NCI-H446 treated with DMSO at 0.1 percent for 48 hours (cell line): ENCODE measurements at regions not wholly inside any gene's neighbourhood (a gene's known extent, or its start where the extent isn't known, plus 50 kb on each side); places are given as distances from the start of the nearest gene placed in this dataset.
"Not testable (repeated sequence)": the region's sequence is repeated elsewhere in the genome, so short reads cannot be mapped to it uniquely, and the experiment has no call there.

Source experiments
- DNase-seq: peaks from one replicate; lab custom pipeline; 2025; lab: John Stamatoyannopoulos, UW

DNA sequence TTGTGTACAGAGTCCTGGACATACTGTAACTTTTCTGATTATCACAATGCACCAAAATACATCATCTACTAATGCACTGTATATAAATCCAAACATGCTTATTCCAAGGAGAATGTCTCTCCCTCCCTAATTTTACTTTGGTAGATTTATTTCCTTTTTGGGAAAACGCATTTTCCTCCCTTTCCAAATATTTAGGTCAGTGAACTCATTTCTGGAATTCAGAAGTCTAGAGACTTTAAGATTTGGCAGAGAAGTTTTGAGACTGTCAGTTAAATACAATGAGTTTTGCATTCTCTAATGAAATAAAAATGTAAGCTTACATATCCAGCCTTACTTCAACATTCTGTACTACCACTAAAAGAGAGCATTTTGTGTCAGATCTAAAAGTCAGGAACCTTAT lies 165.8 kb upstream of the EDNRB start:
- no peak for DNase-seq

DNA sequence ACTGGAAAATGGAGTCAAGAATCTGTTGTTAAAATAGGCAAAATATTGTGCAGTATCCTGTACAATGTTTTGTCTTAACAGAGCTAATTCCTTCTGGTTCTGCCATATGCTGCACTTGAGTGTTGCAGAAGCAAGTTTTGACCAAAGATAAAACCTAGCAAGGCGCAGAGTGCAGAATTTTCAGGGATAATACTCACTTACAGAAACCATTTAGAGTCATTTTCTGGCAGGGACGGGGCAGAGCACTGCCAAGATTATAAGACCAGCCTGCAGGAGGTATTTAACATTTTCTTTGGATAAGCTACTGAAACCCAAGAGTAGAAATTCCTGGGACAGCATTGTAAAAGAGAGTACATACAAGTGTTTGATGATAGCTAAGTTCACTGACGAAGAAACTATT lies 159.5 kb upstream of the EDNRB start:
- DNase-seq, result no peak

DNA sequence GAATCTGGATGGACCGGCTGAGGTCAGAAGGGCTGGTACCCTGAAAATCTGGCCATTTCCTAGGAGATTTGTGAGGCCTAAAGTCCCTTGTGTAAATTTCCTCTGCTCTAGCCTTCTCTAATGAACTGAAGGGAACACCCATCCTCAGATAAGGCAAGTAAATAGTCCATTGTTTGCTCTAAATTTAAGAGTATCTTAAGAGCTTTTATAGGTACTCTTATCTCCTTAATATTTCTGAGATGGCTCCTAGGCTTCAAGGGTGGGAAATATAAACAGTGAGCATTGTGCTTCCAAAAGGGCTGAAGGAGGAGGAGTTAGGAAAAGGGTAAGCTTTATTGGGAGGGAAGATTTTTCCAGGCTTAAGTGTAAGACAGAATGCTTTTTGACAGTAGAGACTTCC lies 148.7 kb upstream of the EDNRB start:
- no peak for DNase-seq

DNA sequence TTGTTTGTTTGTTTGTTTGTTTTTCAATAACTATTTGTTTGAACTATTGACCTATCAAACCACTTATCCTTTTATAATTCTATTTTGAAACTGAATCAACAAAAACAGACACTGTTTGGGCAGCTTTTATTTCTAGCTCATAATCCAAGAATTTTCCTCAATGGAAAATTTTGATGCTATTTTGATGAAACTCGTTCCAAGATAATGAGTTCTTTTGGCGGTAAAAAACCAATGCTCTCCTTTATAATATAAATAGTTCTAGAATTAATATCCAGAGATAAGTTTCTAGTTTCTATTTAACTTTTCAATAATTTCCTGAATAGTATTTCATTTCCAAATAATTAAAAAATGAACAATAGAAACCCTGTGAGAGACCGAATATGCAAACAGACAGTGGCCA lies 146.5 kb upstream of the EDNRB start:
- no peak for DNase-seq

DNA sequence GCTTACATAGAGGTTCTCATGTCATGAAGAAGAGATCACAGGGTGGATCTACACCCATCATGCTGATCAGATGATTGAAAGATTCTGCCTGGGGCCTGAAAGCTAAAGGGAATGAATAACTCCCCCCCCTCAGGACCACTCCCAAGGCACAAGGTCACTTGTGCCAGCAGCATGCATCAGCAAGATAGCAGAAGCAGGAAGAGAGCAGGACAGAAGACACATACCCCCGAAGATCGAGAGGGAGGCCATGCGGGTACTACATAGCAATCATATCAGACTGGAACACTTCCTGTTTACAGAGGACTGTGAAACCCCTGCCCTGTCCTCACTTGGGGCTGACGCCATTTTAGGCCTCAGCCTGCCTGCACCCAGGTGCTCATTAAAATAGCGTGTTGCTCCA lies 143.2 kb upstream of the EDNRB start:
- DNase-seq, result no peak

DNA sequence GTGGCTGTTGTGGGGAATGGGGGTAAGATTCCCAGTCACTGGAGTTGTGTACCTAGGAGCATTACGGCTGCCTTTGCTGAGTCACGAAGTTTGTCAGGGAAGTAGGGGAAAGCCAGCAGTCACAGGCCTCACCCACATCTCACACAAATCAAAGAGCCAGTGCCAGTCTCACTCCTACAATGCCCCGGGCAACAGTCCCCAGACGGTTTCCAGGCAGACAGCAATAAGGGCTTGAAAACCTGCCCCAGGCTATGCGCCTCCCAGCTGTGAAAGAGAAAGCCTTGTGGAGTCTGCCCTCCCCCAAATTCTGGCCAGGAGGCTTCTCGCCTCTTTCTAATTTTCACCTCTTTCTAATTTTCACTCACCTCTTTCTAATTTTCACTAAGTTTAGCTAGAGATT lies 142.3 kb upstream of the EDNRB start:
- DNase-seq, result no peak

DNA sequence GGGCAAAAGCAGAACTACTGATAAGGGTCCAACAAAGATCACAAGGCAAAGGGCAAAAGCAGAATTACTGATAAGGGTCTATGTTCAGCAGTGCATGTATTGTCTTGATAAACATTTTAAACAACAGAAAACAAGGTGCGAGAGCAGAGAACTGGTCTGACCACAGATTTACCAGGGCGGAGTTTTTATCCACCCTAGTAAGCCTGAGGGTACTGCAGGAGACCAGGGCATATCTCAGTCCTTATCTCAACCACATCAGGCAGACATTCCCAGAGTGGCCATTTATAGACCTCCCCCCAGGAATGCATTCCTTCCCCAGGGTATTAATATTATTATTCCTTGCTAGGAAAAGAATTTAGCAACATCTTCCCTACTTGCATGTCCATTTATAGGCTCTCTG lies 138.2 kb upstream of the EDNRB start:
- not testable (repeated sequence) for DNase-seq

DNA sequence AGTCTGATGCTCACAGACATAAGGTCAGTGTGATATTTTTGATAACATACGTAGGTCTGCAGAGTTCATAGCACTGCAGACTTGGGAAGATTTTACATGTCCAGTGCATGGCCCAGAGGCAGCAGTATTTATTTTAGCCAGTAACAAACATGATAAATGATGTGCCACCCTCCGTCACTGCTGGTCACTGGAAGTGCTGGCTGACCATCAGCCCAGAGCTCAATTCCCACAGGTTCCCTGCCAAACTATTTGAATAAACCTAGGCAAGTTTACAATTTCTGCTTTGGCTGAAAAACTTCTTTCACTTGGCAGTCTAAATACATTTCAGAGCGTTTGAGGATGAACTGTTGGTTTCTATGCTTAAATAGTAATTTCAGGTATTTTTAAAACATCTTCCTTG lies 135.5 kb upstream of the EDNRB start:
- DNase-seq, result no peak

DNA sequence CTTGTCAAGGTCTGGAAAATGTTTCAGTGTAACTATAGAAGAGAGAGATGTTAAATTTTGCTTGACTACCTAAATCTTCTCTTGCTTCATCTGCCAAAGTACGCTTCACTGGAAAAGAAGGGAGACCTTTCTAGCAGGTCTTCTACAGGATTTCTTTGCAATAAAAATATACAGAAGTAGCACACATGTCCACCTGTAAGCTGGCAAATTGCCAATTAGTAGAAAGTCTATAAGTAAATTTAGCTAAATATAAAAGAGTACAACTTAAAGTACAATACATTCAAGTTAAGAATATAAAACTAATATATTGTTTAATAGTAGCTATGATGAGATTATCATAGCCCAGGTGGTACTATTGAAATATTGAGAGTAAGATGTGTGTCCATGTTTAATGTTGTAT lies 128.5 kb upstream of the EDNRB start:
- no peak for DNase-seq

DNA sequence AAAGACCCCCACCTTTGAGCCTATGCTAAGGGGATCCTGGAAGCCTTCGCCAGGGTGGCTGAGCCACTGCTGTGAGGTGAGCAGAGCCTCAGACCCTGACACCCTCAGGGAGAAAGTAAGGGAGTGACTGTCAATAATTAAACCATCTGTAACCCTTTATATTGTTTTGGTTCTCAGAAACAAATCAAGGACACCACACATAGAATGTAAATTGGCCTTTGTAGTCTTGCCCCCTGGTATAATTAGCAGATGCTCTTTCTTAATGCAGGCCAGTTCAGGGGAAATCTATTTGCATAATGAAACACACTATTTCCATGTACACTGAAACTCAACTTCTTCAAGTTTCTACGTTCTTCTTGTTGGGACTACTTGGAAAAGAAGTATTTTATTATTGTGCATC lies 127.7 kb upstream of the EDNRB start:
- no peak for DNase-seq

DNA sequence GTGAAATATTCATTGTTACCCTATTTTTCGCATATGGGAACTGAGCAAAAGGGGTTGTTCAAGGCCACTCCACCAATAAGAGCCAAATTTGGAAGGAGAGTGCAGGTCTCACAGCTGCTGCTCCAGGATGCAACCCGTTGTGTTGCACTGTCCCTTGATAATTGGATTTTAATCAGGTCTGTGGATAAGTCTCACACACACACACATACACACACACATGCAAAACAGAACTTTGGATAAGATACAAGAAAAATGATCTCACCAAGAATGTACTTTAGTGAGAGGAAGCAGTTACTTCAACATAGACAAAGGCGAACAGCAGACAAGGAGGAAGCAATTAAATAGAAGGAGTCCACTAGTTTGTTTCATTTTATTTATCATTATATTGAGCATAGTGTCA lies 127.3 kb upstream of the EDNRB start:
- no peak for DNase-seq

DNA sequence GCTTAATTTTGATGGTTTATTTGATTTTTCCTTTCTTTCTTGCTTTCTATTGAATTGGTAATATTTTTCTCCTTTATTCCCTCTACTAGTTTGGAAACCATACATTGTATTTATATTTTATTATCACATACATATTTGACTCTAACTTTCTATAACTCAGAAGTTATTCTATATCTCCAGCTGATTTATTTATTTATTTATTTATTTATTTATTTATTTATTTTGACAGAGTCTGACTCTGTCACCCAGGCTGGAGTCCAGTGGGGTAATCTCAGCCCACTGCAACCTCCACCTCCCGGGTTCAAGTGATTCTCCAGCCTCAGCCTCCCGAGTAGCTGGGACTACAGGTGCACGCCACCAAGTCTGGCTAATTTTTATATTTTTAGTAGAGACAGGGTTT lies 122.7 kb upstream of the EDNRB start:
- DNase-seq, result not testable (repeated sequence)

DNA sequence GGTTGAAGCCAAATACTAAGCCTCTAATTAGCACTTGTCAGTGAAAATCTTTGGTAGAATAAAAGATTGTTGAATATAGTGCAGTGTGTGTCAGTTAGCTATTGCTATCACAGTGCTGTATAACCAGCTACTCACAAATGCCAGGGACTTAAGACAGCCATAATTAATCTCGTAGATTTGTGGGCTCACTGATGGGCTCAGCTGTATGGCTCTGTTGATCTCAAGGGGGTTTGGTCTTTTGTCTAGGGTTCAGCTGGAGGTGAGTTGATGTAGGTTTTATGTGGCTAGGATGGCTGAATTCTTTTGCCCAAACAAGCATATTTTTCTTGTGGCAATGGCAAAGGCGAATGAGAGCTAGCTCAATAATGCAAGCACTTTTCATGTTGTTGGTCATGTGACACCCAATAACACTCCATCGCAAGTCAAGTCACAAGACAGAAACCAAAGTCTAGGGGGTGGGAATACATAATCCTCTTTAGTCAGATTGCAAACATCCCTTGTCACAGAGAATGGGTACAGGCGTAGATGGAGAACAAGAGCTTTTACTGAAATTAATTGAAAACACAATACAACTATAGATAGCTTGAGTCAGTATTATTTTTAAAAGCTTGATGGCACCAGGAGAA lies 121.7 kb upstream of the EDNRB start:
- no peak for DNase-seq

DNA sequence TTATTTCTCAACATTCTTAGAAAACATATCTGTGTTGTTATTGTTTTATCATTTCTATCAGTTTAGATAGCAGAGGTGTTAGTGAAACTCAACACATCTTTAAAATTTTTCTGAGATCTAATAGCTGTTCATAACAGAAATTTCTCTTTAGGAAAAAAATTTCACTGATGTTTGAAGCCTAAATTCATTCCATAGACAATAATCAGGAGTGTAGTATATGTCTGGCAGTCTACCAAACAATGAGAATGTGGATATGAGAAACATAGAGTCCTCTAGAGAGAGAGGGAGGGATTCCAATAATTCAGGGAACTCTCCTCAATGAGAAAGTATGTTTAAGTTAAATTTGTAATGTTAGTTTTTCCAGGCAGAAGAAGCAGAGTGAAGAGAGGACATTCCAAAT lies 118.2 kb upstream of the EDNRB start:
- no peak for DNase-seq

DNA sequence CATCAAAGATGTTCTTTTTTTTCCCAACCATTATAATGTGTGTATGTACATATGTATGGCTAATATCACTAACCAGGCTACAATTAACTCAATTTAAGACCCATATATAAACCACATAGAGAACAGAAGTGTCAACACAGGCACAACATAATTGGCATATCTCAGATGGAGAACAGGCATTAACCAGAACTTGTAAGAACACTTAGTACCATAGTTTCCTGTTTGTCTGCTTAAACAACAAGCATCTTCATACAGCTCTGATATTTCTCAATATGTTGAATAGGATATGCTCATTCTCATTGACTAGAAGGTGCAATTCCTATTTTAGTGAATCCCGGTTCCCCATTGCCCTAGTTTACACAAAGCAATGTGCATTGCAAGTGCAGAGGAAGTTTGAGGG lies 116.9 kb upstream of the EDNRB start:
- no peak for DNase-seq

DNA sequence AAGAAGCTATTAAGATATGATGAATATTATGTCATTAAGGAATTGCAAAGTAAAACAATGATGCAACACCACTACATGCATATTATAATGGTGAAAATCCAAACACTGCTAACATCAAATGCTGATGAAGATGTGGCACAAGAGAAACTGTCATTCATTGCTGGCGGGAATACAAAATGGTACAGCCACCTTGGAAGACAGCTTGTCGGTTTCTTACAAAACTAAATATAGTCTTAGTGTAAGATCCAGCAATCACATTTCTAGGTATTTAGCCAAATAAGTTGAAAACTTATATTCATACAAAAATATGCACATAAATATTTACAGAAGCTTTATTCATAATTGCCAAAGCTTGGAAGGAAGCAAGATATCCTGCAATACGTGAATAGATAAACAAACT lies 114.9 kb upstream of the EDNRB start:
- DNase-seq, result no peak

DNA sequence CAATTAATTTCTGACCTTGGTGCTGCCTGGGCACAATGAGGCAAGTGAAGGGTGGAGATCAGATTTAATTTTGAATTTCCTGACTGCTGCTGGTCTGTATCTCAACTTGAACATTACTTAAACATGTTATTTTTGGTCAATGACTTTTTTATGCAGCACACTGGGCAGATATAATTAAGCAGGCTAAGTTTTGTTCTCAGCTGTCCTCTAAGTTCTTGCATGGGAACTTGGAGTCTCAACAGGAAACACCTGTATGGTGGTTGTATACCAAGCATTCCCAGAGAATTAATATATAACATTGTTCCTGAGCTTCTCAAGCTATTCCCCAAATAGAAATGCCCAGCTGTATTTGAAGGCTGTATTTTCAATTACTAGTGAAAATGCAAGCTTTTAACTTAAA lies 113.5 kb upstream of the EDNRB start:
- DNase-seq, result no peak

DNA sequence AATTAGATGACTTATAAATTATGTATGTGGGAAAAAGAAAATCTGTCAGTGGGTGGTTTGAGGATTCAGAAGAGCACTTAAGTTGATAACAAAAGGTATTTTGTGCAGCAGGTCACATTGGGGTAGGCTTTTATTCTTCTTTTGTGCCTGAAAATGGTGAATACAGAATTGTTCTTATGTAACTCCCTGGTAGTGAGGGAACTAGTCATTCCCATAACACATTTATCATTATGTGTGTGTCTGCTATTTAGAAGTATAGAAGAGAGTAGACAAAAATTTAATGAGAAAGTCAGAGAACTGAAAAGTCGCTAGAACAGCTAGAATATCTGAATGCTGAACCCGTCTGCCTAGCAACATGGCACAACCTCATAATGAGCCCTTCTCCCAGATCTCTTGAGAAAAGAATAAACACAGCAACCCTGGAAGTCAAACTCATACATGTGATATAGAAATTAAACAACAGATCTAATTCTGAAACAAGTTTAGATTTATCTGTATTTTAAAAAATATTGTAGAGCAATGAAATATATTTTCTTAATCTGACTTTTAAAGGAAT lies 111.8 kb upstream of the EDNRB start:
- no peak for DNase-seq

DNA sequence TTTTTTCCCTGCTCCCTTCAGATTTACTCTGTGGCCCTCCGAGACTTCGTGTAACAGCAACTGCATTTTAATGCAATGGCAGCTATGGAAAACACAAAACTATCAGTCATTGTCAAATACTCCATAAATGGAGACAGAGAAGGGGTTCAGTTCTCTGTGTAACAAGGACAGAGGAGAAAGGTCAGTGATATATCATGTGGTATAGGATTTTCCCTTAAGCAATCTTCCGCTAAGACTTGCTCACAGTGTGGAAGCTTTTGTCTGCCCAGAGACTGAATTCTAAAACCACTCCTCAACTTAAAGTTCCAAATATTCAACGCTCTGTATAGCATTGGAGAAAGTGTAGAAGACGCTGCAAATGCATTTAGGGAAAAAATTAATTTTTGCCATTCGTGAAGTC lies 111.3 kb upstream of the EDNRB start:
- no peak for DNase-seq

DNA sequence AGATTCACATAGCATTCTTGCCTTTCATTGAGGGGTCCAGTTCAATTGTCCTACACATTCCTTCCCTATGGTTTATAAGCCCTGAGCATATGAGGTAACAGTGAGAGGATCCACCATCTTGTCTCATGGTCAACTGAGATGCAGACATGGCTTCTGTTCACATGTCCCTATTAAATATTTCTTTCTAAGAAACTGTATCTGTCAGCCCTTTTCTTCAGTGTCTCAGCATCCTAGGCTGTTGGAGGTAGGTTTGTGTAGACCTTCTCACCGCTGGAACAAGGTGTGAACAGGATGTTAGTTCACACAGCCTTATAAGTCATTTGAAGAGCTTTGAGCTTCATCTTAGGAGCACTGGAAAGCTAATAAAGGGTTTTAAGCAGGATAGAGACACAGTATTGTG lies 110.3 kb upstream of the EDNRB start:
- DNase-seq, result no peak

DNA sequence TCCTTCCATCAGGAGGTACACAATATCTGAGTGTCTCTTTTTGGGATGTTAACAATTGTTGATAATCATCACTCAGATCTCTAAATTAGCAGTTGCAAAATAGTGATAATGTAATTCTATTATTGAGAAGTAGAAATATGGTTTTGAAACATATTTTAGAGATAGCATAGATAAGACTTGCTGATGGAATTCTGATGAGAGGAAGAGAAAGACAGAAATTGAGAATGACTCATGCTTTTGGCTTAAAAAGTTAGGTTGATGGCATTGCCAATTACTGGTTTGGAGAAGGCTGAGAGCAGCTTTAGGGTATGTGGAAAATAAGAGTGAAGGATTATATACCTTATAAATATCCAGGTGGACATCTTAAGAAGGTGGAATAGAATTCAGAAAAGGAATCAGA lies 106.4 kb upstream of the EDNRB start:
- DNase-seq, result no peak

DNA sequence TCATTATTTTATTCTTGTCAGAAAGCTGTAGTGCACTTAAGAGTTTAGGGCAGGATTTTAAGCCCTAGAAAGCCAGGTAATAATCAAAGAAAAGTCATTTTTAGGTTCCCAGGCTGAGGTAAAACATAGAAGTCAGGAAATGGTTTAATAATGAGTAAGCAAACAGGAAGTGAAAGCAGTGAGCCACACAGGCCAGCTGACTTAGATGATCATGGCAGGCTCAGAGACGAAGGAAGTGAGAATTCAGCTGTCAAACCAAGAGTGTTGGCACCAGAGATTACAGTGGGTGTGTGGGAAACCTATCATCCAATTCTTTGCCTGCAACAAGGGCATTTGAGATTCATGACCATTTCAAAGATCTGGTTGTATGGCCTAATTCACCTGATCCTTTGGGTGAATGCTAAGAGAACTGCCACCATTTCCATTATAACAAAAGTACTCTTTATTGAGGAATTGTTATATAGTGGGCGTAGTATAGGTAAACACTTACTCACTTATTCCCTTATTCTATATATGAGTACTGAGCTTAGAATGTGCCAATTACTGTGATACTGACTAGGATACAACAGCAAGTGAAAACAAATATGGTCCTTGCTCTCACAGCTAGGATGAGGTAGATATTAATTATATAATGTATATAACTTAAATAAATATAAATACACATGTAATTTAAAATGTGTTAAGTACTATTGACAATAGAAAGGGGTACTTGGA lies 103.7 kb upstream of the EDNRB start:
- DNase-seq, result no peak

DNA sequence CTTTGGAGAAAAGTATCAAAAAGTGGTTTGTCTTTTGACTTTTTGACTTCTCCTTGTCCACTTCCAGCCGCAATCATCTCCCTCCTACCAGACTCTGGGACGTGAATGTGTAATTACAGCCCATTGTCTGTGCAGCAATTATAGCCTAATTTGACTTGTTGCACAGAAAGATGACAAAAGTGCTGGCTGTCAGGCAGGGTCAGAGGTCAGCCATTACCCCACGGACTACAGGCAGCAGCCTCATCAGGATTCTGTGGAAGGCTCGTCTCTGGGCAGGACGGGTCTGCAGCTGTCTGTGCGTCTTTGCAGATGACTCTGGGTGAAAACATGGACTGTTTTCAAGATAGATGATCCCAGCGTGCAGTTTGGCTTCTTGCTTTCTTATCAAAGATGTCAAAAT lies 102.2 kb upstream of the EDNRB start:
- DNase-seq, result no peak

DNA sequence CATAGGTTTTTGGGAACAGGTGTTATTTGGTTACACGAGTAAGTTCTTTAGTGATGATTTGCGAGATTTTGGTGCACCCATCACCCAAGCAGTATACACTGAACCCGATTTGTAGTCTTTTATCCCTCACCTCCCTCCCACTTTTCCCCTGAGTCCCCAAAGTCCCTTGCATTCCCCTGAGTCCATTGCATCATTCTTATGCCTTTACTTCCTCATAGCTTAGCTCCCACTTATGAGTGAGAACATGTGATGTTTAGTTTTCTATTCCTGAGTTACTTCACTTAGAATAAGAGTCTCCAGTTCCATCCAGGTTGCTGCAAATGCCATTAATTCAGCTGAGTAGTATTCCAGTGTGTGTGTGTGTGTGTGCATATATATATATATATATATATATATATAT lies 97.2 kb upstream of the EDNRB start:
- DNase-seq, result no peak
